Limb (tissue), 2 donors: ENCODE measurements at regions not wholly inside any gene's neighbourhood (a gene's known extent, or its start where the extent isn't known, plus 50 kb on each side); places are given as distances from the start of the nearest gene placed in this dataset.
A peak's percentile ranks its signal among the peaks of the same experiment; 100 is the strongest.
"Not testable (repeated sequence)": the region's sequence is repeated elsewhere in the genome, so short reads cannot be mapped to it uniquely, and the experiment has no call there.

Experiments
- DNase-seq, 2 donors: peaks; one replicate each; pipeline ENCODE4 v3.0.0-alpha.2; 2016; ENCODE audit errors: extremely low spot score in 2 of 2

DNA sequence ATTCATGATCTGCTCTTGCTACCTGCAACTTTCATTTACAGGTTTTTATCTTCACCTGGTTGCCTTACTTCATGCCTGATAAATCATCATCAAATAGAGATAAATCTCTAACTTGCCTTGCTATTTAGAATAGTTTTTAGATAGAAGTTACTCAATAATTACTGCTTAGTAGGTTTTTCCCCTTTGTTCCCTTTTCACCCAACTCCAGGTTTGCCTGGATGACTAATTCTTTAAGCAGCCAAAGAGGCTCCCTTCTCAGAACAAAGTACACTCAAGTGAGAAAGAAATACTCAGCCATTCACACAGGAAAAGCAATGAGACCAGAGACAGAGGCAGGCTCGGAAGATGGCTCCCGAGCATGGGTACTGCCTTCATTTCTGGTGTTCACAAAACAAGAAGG, 268.1 kb upstream of the CRBN start:
- DNase-seq: no peak

GRCh38 chr3:3446251-3446650, 266.8 kb upstream of the CRBN start:
- no peak for DNase-seq

DNA sequence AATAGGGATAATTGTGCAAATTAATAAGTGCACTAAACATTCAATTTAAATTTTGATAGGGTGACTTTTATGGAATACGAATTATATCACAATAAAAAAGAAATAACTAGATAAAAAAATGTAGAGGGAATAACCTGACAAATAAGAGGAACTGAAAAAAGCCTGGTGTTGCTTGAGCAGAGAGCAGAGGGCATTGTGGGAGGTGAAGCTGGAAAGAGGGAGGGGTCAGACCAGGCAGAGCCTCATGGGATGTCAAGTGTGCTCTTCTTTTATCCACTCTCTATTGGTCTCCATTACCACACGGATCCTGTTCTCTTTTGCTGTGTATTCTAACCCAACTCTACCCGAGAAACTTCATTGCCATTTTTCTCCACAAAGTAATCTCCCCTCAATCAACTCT, 264.0 kb upstream of the CRBN start:
- no peak for DNase-seq

- no peak for DNase-seq
Measured at GRCh38 chr3:3433711-3434110, 254.2 kb upstream of the CRBN start.

DNA sequence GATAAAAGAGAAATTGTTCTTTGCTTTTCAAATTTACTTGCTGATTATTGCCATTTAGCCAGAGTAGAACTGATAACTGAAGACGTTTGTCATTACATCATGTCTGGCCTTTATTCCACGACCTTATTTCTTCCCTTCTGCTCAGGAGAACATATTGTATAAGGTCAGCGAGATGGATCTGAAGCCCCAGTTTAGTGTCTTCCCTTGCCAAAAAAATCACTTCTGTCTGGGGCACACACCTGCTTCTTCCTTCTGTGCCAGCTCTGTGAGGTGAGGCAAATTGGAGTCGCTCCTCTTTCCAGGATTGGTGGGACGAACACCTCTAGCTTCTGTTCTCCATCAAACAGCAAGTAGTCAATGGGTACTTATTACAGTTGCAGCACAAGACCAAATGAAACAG, 250.3 kb upstream of the CRBN start:
- no peak for DNase-seq

DNA sequence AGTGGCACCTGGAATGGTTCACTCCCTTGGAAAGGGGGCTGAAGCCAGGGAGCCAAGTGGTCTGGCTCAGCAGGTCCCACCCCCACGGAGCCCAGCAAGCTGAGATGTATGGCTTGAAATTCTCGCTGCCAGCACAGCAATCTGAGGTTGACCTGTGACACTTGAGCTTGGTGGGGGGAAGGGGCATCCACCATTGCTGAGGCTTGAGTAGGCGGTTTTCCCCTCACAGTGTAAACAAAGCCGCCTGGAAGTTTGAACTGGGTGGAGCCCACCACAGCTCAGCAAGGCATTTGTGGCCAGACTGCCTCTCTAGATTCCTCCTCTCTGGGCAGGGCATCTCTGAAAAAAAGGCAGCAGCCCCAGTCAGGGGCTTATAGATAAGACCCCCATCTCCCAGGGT, 228.2 kb upstream of the CRBN start:
- not testable (repeated sequence) for DNase-seq

DNA sequence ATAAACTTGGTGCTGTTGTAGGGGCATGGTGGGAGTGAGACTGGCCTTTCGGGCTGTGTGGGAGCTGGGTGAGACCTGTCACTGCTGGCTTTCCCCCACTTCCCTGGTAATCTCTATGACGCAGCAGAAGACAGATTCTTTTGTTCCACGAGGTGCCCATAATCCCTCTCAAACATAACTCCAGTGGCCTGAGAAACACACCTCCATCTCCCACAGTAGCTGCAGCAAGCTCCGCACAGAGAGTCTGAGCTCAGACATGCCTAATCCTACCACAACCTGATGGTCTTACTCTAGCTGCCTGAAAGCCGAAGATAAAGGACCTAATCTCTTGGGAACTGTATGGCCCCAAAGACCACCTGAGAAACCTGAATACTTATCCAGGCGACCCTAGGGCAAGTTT, 225.6 kb upstream of the CRBN start:
- no peak for DNase-seq

GRCh38 chr3:3403700-3404099, 224.2 kb upstream of the CRBN start:
- no peak for DNase-seq

GRCh38 chr3:3392946-3393345, 213.5 kb upstream of the CRBN start:
- DNase-seq: no peak

GRCh38 chr3:3383461-3383860, 204.0 kb upstream of the CRBN start:
- DNase-seq: no peak

DNA sequence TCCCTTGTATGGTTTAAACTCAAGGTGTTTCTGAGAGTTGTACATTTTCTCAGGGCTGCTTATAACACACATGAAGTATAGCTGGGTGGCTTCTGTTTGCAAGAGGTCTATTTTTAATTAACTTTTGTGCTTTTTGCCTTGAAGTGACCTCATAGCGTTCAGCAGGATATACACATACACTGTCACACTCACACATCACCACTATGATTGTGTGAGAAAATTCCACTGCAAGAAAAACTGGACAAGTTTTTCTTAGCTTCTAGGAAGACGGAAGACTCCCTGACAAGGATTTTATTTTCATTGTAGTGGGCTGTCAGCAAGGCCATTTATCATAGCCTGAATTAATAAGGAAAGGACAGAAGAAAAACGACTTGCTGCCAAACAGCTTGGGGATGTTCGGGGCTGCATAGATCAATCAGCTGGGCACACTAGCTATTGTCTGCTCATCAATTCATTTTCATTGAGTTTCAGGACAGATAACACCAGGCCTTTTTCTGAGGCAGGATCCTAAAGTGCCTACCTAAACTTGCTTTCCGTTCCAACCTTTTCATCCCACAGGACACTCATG, 192.8 kb upstream of the CRBN start:
- no peak for DNase-seq

DNA sequence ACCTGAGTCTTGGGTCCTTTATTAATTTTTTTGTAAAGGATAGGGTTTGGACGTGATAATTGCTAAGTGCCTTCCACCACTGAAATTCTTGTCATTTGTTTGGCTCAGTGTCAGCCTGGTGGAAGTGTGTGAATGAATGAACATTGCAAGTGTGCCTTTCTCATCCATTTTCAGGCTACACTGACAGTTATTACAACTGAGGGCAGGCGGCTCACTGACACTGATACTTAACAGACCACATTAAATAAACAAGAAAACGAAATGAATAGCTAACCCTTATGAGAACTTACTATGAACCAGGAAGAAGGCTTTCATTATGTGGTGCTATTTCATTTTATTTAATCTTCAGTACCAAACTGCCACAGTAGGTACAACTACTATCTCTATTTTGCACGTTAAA, 188.8 kb upstream of the CRBN start:
- no peak for DNase-seq

- no peak for DNase-seq
Measured at GRCh38 chr3:3366386-3366785, 186.9 kb upstream of the CRBN start.

DNA sequence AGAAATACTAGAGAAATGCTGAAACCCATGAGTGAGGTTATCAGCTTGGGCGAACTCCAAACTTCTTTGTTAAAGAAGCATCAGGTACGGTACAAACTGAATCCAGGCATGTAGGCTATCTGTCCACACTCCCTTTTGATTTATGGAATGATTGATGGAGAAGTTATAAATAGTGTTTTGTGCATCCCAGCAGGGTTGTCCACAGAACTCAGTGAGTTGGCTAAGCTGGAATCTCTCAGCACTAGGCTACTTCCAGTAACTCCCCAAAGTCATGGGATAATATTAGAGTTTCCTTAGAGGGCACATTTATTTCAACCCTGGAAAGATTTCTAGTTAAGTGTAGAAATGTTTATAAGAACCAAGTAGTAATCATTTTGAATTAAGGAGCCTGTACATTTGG, 186.2 kb upstream of the CRBN start:
- DNase-seq: no peak

DNA sequence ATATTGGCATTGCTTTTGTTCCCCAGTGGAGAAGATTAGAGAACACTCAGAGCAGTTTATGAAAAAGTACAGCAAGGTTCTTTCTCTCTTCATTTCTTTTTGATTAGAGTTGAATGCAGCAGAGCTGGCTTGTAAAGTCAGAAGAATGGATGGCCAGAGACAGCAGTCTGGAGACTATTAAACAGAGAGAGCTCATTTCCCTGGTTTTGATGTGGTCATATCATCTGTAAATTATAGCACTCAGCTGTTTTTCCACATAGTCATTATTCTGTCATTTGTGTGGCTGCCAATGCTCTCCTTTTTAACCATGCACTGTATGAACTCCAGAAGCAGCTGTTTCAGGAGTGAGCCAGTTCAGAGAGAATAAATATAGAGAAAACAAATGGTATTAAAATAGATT, 177.4 kb upstream of the CRBN start:
- DNase-seq: peak in 1 of 2 donors; percentile 82

- no peak for DNase-seq
Measured at GRCh38 chr3:3355442-3355841, 176.0 kb upstream of the CRBN start.

GRCh38 chr3:3353153-3353552, 173.7 kb upstream of the CRBN start:
- DNase-seq: no peak

DNA sequence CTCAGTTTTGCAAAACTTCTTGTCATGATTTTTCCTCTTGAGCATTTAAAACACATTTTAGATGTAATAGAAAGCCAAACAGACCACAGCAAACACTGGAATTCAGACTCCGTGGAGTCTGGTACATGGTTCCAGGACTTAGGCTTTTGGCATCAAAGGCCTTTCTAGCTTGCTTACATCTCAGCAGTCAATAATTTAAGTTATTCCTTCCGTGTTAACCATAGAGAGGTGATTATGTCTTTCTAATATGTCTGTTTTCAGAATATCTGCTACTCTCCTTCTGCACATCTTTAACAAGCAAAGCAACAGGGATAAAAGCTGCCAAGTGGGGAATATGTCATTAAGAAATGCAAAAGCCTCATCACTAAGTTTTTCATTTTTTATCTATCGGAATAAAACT, 171.7 kb upstream of the CRBN start:
- DNase-seq: no peak

DNA sequence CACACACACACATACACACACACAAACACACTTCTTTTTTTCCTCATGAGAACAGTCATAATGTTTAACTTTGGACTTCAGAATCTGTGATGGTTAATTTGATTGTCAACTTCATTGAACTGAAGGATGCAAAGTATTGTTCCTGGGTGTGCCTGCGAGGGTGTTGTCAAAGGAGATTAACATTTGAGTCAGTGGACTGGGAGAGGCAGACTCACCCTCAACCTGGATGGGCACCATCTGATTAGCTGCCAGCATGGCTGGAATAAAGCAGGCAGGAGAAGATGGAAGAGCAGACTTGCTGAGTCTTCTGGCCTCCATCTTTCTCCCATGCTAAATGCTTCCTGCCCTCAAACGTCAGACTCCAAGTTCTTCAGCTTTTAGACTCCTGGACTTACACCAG, 167.6 kb upstream of the CRBN start:
- DNase-seq: not testable (repeated sequence)

DNA sequence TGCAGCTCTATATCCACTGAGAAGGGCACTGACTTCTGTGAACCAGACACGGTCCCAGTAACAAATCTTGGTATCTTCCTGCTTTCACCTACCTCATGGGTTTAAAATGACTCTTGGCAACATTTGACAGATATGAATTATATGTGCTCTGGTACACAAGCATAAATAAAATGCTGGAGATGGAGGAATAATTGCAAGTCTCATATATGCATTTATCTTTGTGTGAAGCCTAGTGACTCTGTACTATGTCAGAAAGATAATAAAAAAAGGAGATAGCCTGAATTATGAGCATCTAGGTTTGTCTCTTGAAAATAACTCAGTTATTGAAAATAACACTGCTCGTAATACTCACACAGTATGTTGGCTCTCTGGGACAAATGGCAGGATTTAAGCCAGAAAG, 167.1 kb upstream of the CRBN start:
- no peak for DNase-seq

- DNase-seq: no peak
Measured at GRCh38 chr3:3342141-3342540, 162.7 kb upstream of the CRBN start.

DNA sequence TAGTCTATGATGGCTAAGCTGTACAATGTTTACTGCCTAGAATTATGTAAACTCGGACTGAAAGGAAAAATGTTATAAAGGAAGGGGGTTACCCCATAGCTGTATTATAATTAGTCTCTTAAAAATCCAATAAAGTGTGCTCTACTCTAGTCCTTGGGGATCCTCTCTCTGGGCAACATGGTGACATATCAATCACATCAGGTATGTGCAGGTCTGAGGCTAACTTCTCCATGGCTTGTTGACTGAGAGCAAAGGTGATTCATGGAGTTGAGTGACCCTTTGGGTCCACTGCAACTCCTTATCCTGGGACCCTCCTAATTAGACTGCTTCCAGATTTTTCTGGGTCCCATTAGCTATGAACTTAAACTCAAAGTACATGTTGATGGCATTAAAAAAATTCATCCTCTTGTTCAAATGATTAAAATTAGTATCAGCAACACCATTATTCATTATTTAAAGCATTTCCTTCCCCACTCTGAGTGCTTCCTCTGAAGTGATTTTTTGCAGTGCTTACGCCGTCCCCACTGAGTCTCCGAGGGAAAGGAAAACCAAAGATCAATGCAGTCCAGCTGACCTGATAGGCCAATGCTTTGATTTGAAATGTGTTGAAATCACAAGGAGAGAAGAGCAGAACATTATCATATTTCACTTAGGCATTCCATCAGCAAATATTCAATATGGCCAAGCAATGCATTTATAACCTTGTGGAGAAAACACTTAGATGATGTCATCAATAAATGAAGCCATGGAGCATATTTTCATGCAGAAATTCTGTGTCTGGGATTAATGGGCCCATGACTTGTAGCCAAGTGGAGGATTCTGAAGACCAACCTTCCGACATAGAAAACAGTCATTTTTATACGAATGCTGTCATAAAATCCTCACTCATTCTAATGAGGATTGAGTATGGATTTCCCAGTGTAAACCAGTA, 161.7 kb upstream of the CRBN start:
- no peak for DNase-seq

DNA sequence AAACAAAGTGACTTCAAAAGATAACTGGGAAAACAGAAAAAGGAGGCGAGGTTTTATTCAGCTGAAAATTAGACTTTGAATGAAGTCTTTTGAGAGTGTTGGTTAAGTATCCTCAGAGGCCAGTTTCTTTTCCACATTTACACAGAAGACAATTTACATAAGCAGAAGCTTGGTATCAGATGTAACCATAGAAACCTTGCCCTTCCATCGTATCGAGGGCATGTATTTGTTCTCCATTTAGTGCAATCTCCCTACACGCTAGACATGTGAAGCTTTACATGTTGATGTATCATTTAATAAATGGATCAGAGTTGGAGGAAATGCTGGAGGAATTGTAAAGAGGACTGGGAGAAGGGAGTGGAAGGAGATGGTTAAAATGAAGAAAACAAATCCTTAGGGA, 161.0 kb upstream of the CRBN start:
- no peak for DNase-seq
